ENCODE measurements at regions not wholly inside any gene's neighbourhood (a gene's known extent, or its start where the extent isn't known, plus 50 kb on each side); places are given as distances from the start of the nearest gene placed in this dataset.

DNA sequence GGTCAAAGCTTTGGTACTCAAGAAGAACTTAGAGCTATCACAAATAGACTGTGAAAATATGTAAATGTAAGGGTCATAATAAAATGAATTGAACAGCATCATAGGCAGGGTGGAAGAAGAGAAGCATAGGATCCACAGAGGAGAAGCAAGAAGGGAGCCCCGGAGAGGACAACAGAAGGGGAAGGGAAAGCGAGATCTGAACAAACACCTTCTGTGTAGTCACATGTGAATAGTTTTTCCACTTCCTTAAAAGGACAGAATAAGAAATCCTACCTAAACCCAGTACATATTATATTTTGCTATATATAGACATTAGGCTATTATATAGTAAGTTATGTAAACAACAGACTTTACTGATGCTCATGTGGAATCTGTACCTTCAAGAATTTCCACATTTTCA lies 160.2 kb downstream of the DKK1 start:
- Histone ChIP-seq H3K27ac (ENCODE audit: low read depth in 1 of 2, low read length in 2 of 2) (no peak overlapping the region), H3K4me3 (ENCODE audit: low read length) (no peak overlapping the region), H3K9me3 (ENCODE audit: control insufficient read depth in 1 of 2, insufficient read depth in 1 of 2, low read length in 2 of 2) (no peaks in the 10 kb centered on the region), H3K27me3 (ENCODE audit: control insufficient read depth in 1 of 2, insufficient read depth in 2 of 2, low read length in 2 of 2) (no peaks in the 10 kb centered on the region), H3K4me1 (ENCODE audit: insufficient read depth, low read length) (no peaks in the 10 kb centered on the region), H3K36me3 (ENCODE audit: insufficient read depth, low read length) (no peaks in the 10 kb centered on the region)
- no peaks in the 10 kb centered on the region for H3K9me3 Mint-ChIP-seq
- no peaks in the 10 kb centered on the region for H3K4me1 Mint-ChIP-seq (ENCODE audit: low read depth)
- TF ChIP-seq CTCF (IDR thresholded peaks at IDR 0.05), result no peak
- POLR2A ChIA-PET, result no interaction called here
- no peaks in the 10 kb centered on the region for H3K27me3 Mint-ChIP-seq
- CTCF ChIA-PET, result no interaction called here
- ATAC-seq (ENCODE audit: poor library complexity) (no peak), DNase-seq (no peak)
- H3K36me3 Mint-ChIP-seq (ENCODE audit: low read depth), result no peaks in the 10 kb centered on the region
- intact Hi-C loops (cut with DNase I, micrococcal nuclease), result no loop called here
- H3K27ac Mint-ChIP-seq, result no peak overlapping the region
- no peak overlapping the region for H3K4me3 Mint-ChIP-seq

- Mint-ChIP-seq H3K9me3 (peaks cover 3% of the 10 kb centered on the region), H3K36me3 (ENCODE audit: low read depth) (no peaks in the 10 kb centered on the region), H3K4me3 (no peak overlapping the region), H3K27ac (no peak overlapping the region), H3K4me1 (ENCODE audit: low read depth) (no peaks in the 10 kb centered on the region), H3K27me3 (no peaks in the 10 kb centered on the region)
- no peak for DNase-seq
- H3K27ac ChIP-seq (ENCODE audit: low read depth in 1 of 2, low read length in 2 of 2), result no peak overlapping the region
- no peaks in the 10 kb centered on the region for H3K9me3 ChIP-seq (ENCODE audit: control insufficient read depth in 1 of 2, insufficient read depth in 1 of 2, low read length in 2 of 2)
- intact Hi-C loops (cut with DNase I, micrococcal nuclease), result no loop called here
- ChIA-PET CTCF (no interaction called here), POLR2A (no interaction called here)
- no peak overlapping the region for H3K4me3 ChIP-seq (ENCODE audit: low read length)
- H3K4me1 ChIP-seq (ENCODE audit: insufficient read depth, low read length), result no peaks in the 10 kb centered on the region
- TF ChIP-seq CTCF (IDR thresholded peaks at IDR 0.05), result no peak
- H3K27me3 ChIP-seq (ENCODE audit: control insufficient read depth in 1 of 2, insufficient read depth in 2 of 2, low read length in 2 of 2), result no peaks in the 10 kb centered on the region
- no peak for ATAC-seq (ENCODE audit: poor library complexity)
- H3K36me3 ChIP-seq (ENCODE audit: insufficient read depth, low read length), result no peaks in the 10 kb centered on the region
Observed at GRCh38 chr10:52477305-52477704, 163.2 kb downstream of the DKK1 start.

DNA sequence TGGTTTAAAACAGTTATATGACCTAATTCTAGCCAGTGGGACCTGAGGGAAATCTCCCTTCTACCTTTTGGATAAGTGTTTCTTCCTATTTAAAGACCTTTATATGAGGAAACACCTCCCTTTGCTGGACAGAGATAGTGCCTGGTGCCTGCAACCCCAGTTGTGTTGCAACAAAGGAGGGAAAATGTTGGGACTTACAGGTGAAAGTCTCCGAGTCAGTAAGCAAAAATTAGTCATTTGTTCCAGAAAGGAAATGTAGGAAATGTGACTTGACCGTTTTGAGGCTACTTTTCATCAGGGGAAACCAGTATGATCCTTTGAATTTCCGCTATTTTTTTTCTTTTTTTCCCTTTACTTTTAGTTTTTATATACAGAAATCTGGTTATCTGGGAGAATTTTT lies 165.5 kb downstream of the DKK1 start:
- POLR2A ChIA-PET, result no interaction called here
- H3K9me3 ChIP-seq (ENCODE audit: control insufficient read depth in 1 of 2, insufficient read depth in 1 of 2, low read length in 2 of 2), result no peaks in the 10 kb centered on the region
- Mint-ChIP-seq H3K4me1 (ENCODE audit: low read depth) (no peaks in the 10 kb centered on the region), H3K9me3 (peaks cover 3% of the 10 kb centered on the region), H3K27me3 (no peaks in the 10 kb centered on the region), H3K4me3 (no peak overlapping the region), H3K36me3 (ENCODE audit: low read depth) (no peaks in the 10 kb centered on the region), H3K27ac (no peak overlapping the region)
- no peak overlapping the region for H3K27ac ChIP-seq (ENCODE audit: low read depth in 1 of 2, low read length in 2 of 2)
- no peaks in the 10 kb centered on the region for H3K4me1 ChIP-seq (ENCODE audit: insufficient read depth, low read length)
- intact Hi-C loops (cut with DNase I, micrococcal nuclease), result no loop called here
- DNase-seq (no peak), ATAC-seq (ENCODE audit: poor library complexity) (no peak)
- CTCF ChIA-PET, result no interaction called here
- TF ChIP-seq CTCF (IDR thresholded peaks at IDR 0.05), result no peak
- H3K36me3 ChIP-seq (ENCODE audit: insufficient read depth, low read length), result no peaks in the 10 kb centered on the region
- no peak overlapping the region for H3K4me3 ChIP-seq (ENCODE audit: low read length)
- no peaks in the 10 kb centered on the region for H3K27me3 ChIP-seq (ENCODE audit: control insufficient read depth in 1 of 2, insufficient read depth in 2 of 2, low read length in 2 of 2)
